ENCODE measurements at regions not wholly inside any gene's neighbourhood (a gene's known extent, or its start where the extent isn't known, plus 50 kb on each side); places are given as distances from the start of the nearest gene placed in this dataset.

DNA sequence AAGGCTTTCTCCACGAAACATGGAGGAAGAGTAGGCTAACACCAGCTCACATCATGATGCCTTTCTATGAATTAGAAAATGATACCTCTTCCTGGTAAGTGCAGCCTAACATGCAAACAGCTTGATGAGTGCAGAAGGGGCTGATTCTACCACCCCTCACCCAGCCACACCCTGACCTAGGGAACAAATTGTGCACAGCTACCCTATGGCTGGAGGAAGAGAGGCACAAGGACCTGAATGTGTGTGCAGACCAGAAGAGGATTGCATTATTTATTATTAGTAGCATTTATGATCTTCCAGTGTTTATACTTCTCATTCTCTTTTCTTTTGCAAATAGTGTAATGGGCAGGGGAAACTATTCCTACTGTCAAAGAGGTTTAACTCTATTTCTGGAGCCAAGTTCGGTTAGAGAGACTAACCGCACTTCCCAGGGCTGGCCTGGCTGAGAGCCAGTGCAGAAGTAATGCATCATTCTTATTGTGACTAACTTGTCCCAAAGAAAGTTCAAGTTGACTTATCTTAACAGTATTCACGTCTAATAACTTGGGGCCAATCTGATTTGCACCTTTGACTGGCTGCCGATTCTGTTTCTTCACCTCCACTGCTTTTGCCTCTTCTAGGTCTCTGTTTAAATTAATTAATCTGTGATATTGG, 237.5 kb downstream of the CD83 start:
- peaks cover 4 to 8% (median 5%) of the 10 kb centered on the region in 3 donors for H3K27me3 Mint-ChIP-seq (ENCODE audit: low read depth in 3 of 3)
- H3K9me3 Mint-ChIP-seq, result peaks cover 0 to under 1% (median 0%) of the 10 kb centered on the region in 6 donors
- H3K27ac Mint-ChIP-seq, result no peak overlapping the region
- no peak overlapping the region for H3K4me3 Mint-ChIP-seq
- no peak for DNase-seq
- no peaks in the 10 kb centered on the region for H3K36me3 Mint-ChIP-seq
- peaks cover 2 to 7% of the 10 kb centered on the region in 2 donors for H3K4me1 Mint-ChIP-seq

DNA sequence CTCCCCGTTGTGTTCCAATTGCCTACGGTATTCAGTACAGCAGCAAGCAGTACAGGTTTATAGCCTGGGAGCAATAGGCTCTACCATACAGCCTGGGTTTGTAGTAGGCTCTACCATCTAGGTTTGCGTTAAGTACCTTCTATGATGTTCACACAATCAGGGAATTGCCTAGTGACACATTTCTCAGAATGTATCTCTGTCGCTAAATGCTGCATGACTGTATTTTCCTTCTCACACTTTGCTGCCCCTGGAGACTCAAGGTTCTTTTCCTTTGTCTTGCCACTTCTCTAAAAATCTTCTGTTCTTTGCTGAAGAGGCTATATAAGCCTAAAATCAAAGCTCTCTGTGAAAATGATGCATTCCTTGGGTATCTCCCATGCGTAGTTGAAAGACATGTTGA, 241.9 kb downstream of the CD83 start:
- Mint-ChIP-seq H3K4me1 (peaks cover 2 to 7% of the 10 kb centered on the region in 2 donors), H3K27ac (no peak overlapping the region), H3K9me3 (no peaks in the 10 kb centered on the region), H3K4me3 (no peak overlapping the region), H3K27me3 (ENCODE audit: low read depth in 3 of 3) (peaks cover 2 to 15% (median 4%) of the 10 kb centered on the region in 3 donors), H3K36me3 (peaks cover 0 to 3% (median 0%) of the 10 kb centered on the region in 3 donors)
- DNase-seq, result no peak

DNA sequence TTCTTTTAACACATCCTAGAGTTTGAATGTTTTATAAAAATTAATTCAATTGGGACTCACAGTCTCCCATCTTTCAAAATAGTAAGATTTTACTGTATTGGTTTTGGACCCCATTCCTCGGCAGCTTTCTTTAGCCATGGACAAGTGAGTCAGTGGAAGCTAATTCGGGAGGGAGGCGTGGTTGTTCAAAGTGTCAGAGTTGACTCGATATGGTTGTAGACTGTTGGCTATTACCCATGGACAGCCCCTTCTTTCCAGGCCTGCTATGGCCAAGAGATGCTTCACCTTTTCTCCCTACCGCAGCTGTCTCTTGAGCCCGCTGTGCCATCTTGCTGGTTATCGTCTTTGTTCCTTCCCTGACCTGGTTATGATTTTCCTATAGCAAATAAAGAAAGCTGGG, 243.0 kb downstream of the CD83 start:
- H3K27ac Mint-ChIP-seq, result no peak overlapping the region
- no peak overlapping the region for H3K4me3 Mint-ChIP-seq

DNA sequence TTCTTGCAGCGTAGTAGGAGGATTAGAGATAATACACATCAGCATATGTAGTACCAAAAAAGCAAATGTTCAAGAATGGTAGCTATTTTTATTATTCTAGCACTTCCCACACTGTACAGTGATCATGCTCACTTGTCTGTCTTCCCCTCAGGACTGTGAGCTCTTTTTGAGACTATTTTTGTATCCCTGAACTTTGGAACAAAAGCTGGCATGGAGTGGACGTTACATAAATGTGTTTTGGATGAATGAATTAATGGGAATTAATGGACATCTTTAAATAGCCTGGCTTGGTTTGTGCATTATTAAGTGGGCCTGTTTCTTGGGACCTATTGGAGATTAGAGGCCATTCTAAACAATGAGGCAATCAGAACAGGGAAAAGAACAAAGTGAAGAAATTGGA, 243.7 kb downstream of the CD83 start:
- no peak for DNase-seq
- Mint-ChIP-seq H3K9me3 (no peaks in the 10 kb centered on the region), H3K27me3 (ENCODE audit: low read depth in 3 of 3) (peaks cover 2 to 15% (median 3%) of the 10 kb centered on the region in 3 donors), H3K4me3 (no peak overlapping the region), H3K27ac (no peak overlapping the region), H3K36me3 (peaks cover 0 to 3% (median 0%) of the 10 kb centered on the region in 3 donors), H3K4me1 (no peaks in the 10 kb centered on the region)

More for the DNA sequence above, 243.0 kb downstream of the CD83 start:
- H3K36me3 Mint-ChIP-seq, result peaks cover 0 to 3% (median 0%) of the 10 kb centered on the region in 3 donors
- peaks cover 3 to 15% (median 4%) of the 10 kb centered on the region in 3 donors for H3K27me3 Mint-ChIP-seq (ENCODE audit: low read depth in 3 of 3)
- no peak for DNase-seq
- H3K9me3 Mint-ChIP-seq, result no peaks in the 10 kb centered on the region
- H3K4me1 Mint-ChIP-seq, result no peaks in the 10 kb centered on the region

DNA sequence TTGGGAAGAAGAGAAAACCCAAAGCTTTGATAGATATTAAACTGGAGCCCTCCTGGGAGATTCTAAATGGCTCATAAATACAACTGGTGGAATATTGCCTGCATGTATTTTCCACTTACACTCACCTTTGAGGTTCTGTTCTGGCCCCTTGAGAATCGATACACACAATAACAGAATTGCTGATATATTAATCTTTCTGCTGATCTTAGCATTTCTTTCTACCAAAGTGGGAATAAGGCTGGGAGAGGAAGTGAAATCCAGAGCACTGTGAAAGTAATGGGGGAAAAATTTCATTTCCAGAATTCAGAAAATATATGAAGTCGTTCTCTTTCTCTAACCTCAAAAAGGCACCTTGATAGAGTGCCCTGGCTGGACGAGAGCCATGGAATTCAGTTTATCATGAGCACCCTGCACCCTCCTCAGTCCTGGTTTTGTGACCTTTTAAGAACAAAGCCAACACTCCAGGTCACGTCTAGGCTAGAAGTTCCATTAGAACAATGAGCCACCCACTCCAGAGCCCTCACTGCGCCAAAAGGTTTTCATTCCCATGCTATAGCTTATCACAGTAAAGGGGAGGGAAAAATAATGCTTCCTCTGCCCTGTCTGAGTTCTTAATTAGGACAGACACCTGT, 244.5 kb downstream of the CD83 start:
- DNase-seq, result no peak
- Mint-ChIP-seq H3K36me3 (peaks cover 0 to 3% (median 0%) of the 10 kb centered on the region in 3 donors), H3K9me3 (no peaks in the 10 kb centered on the region), H3K27ac (no peak overlapping the region), H3K27me3 (ENCODE audit: low read depth in 3 of 3) (peaks cover 2 to 13% (median 3%) of the 10 kb centered on the region in 3 donors), H3K4me1 (no peaks in the 10 kb centered on the region), H3K4me3 (no peak overlapping the region)

DNA sequence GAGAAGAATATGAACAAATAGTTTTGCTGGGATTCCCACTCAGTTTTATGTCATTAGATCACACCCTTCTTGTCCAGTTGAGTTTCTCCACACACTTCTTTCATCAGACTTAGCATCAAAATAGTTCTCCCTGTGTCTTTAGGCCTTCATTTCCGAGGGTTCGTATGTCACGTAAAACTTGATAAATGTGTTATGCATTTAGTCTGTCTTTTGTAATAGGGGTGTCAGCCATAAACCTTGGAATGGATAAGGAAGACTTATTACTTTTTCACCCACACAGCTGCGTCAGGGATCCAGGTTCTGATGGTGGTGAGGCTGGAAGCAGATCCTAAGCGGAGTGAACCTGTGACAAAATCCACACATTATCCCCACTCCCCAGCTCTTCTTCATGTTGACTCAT, 246.8 kb downstream of the CD83 start:
- no peak overlapping the region for H3K27ac Mint-ChIP-seq
- H3K4me1 Mint-ChIP-seq, result no peaks in the 10 kb centered on the region
- no peaks in the 10 kb centered on the region for H3K9me3 Mint-ChIP-seq
- no peak overlapping the region for H3K4me3 Mint-ChIP-seq
- no peak for DNase-seq
- peaks cover 0 to 7% (median 2%) of the 10 kb centered on the region in 3 donors for H3K27me3 Mint-ChIP-seq (ENCODE audit: low read depth in 3 of 3)
- H3K36me3 Mint-ChIP-seq, result peaks cover 0 to 3% (median 0%) of the 10 kb centered on the region in 3 donors

DNA sequence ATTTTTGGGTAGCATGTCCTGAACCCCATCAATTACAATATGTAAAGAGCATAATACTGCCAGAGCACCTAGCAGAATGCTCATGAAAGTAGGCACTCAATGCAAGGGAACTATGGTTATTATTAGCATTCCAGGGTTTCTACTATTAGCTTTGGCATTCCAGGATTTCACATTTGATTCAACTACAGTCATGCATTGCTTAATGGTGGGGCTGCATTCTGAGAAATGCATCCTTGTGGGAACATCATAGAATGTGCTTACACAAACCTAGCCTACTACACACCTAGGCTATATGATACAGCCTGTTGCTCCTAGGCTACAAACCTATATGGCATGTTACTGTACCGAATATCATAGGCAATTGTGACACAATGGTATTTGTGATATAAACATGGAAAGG, 247.8 kb downstream of the CD83 start:
- H3K9me3 Mint-ChIP-seq, result no peaks in the 10 kb centered on the region

DNA sequence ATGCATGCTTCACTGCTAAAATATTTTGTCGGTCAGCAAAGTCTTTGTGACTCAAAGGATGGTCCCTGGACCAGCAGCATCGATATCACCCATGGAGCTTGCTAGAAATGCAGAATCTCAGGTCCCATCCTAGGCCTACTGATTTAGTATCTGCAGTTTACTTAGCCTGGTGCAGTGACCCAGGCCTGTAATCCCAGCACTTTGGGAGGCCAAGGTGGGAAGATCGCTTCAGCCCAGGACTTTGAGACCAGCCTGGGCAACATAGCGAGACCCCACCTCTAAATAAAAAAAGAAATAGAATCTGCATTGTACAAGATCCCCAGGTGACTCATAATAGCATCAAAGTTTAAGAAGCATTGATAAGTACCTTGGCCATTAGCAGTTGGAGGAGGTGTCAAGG, 248.7 kb downstream of the CD83 start:
- Mint-ChIP-seq H3K27me3 (ENCODE audit: low read depth in 3 of 3) (peaks cover 2 to 4% (median 4%) of the 10 kb centered on the region in 3 donors), H3K27ac (no peak overlapping the region), H3K36me3 (peaks cover 0 to 3% (median 0%) of the 10 kb centered on the region in 3 donors), H3K4me1 (peaks cover 0 to 2% of the 10 kb centered on the region in 2 donors), H3K9me3 (no peaks in the 10 kb centered on the region), H3K4me3 (no peak overlapping the region)
- no peak for DNase-seq

More for the DNA sequence above, 247.8 kb downstream of the CD83 start:
- H3K36me3 Mint-ChIP-seq, result peaks cover 0 to 3% (median 0%) of the 10 kb centered on the region in 3 donors
- no peak overlapping the region for H3K4me3 Mint-ChIP-seq
- no peak for DNase-seq
- no peaks in the 10 kb centered on the region for H3K4me1 Mint-ChIP-seq
- no peak overlapping the region for H3K27ac Mint-ChIP-seq
- H3K27me3 Mint-ChIP-seq (ENCODE audit: low read depth in 3 of 3), result peaks cover under 1 to 7% (median 2%) of the 10 kb centered on the region in 3 donors

DNA sequence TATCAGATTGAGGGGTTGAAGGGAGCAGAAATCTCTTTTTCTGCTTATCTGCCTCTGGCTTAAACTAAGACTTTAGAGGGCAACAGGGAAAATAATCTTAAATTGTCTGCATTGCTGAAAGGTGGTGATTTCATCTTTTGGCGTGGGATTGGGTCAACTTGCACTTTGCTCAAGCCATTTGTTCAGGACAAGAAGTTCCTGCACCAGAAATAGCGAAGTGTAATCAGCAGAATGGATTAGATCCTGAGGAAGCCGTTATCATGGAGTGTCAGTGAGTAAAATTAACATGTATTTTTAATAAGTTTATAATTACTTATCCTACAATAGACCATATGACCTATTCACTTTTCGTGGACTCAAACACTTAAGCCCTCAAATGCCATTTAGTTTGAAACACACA, 249.3 kb downstream of the CD83 start:
- Mint-ChIP-seq H3K27me3 (ENCODE audit: low read depth in 3 of 3) (peaks cover 2 to 7% (median 4%) of the 10 kb centered on the region in 3 donors), H3K9me3 (no peaks in the 10 kb centered on the region), H3K4me1 (peaks cover 0 to 6% of the 10 kb centered on the region in 2 donors), H3K27ac (no peak overlapping the region), H3K4me3 (no peak overlapping the region), H3K36me3 (peaks cover 0 to 3% (median 0%) of the 10 kb centered on the region in 3 donors)
- DNase-seq, result no peak

DNA sequence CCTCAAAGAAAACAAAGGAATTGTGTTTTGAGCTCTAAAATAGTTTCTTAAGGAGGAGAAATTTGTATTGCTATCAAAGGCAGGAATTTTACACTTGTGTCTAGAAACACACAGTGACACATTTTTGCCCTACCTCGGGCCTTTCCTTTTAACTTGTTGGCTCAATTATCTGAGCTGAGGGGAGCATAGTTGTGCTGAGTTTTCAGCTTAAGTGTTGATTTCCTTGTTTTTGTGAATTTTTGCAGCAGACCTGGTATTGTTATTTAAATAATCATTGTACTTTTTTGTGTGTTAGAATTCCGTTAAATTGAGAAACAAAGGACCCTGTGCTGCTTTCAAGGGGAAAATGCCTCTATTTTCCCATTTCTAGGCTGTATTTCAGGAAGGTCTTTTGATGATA, 249.7 kb downstream of the CD83 start:
- H3K27me3 Mint-ChIP-seq (ENCODE audit: low read depth in 3 of 3), result peaks cover 2 to 7% (median 4%) of the 10 kb centered on the region in 3 donors
- H3K4me1 Mint-ChIP-seq, result peaks cover 0 to 11% of the 10 kb centered on the region in 2 donors
- no peaks in the 10 kb centered on the region for H3K9me3 Mint-ChIP-seq
- DNase-seq, result no peak
- H3K36me3 Mint-ChIP-seq, result peaks cover 0 to 3% (median 0%) of the 10 kb centered on the region in 3 donors
- H3K4me3 Mint-ChIP-seq, result no peak overlapping the region
- H3K27ac Mint-ChIP-seq, result no peak overlapping the region

DNA sequence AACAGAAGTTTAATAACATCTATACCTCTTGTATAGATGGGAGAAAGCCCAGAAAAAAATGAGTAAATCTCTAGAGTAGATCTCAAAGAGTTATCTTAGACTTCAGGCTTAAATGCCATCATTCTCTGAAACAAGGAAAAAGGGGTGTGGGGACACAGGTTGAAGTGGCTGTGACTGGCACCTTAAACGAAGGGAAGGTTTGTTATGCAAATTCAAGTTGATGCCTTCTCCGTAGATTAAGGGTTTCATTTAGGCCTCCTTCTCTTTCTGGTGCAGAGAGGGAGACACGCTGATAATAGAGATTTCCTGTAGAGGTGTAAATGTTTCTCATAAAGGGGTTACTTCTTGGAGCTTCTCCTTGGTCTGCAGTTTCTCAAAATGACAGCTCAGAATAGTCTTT, 252.1 kb downstream of the CD83 start:
- no peak for DNase-seq
- H3K4me3 Mint-ChIP-seq, result no peak overlapping the region
- no peaks in the 10 kb centered on the region for H3K9me3 Mint-ChIP-seq
- peaks cover 4 to 28% of the 10 kb centered on the region in 2 donors for H3K4me1 Mint-ChIP-seq
- H3K27me3 Mint-ChIP-seq (ENCODE audit: low read depth in 3 of 3), result peaks cover 4 to 7% (median 4%) of the 10 kb centered on the region in 3 donors
- H3K36me3 Mint-ChIP-seq, result peaks cover 0 to 3% (median 0%) of the 10 kb centered on the region in 3 donors
- H3K27ac Mint-ChIP-seq, result no peak overlapping the region

DNA sequence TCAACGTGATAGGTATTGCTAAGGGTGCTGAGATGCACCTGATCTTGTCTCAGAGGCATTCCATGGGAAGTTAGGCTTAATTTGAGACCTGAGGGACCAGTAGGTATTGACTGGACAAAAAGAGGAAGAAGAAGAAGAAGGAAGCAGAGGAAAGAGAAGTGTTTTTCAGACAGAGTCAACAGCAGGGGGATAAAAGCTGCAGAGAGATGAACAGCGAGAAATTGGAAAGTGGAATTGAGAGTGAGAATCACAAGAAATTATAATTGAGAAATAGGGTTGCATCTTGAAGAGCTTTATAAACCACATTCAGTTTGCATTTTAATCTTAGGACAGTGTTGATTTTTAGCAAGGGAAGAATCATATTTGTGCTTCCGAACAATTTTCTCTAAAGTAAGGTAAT, 254.0 kb downstream of the CD83 start:
- DNase-seq, result no peak
- Mint-ChIP-seq H3K9me3 (no peaks in the 10 kb centered on the region), H3K4me3 (peak overlapping the region in 3 of 5 donors; percentile 23 to 55 (median 42)), H3K4me1 (peaks cover 8 to 41% of the 10 kb centered on the region in 2 donors), H3K27me3 (ENCODE audit: low read depth in 3 of 3) (peaks cover 4 to 5% (median 5%) of the 10 kb centered on the region in 3 donors), H3K27ac (peak overlapping the region in 1 of 6 donors; percentile 13), H3K36me3 (peaks cover 0 to 3% (median 0%) of the 10 kb centered on the region in 3 donors)

DNA sequence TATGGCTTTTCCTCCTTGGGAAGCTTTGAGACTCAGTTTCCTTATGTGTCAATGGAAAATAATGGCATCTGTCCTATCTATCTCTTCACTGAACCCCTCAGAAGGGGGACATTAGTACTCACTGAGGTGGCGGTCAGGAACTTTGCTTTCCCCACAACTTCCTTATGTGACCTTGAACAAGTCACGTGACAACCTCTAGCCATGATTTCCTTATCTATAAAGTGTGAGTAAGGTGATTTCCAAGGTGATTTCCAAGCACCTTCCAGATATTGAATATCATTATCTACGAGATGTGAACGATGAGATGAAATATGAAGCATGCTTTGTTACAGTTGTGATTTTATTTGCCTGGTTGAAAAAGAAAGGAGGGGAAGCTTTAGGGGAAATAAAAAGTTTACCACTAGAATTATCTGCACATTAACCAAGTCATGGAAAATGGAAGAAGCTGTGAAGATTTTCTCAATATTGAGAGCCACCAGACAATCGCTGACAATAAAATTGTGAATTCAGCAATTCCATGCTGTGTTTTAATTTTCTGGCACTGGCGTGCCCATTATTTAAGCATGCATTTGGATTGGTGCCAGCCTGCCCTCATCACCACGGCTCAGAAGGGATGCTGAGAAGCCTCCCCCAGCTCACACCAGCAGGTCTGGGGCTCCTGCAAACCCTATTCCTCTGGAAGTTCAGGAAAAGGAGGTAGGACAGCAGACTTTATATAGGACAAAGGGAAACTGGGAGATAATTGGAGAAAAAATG, 255.3 kb downstream of the CD83 start:
- Mint-ChIP-seq H3K4me1 (peaks cover 8 to 41% of the 10 kb centered on the region in 2 donors), H3K4me3 (peak overlapping the region in 2 of 5 donors; percentile 41 to 56)

More for the DNA sequence above, 255.3 kb downstream of the CD83 start:
- Mint-ChIP-seq H3K9me3 (peaks cover 0 to 1% (median 0%) of the 10 kb centered on the region in 6 donors), H3K36me3 (peaks cover 0 to 3% (median 0%) of the 10 kb centered on the region in 3 donors), H3K27me3 (ENCODE audit: low read depth in 3 of 3) (peaks cover 8 to 11% (median 9%) of the 10 kb centered on the region in 3 donors), H3K27ac (peak overlapping the region in 1 of 6 donors; percentile 75)
- peak in 1 of 3 donors; percentile 10 for DNase-seq

All from immature natural killer cell (primary cell).